Peyer's patch (tissue), 4 donors: ENCODE measurements at regions not wholly inside any gene's neighbourhood (a gene's known extent, or its start where the extent isn't known, plus 50 kb on each side); places are given as distances from the start of the nearest gene placed in this dataset.

ENCODE experiments used
- POLR2A ChIP-seq, 2 donors: fragments of 450-650 bp; IDR thresholded peaks; one replicate each; pipeline ENCODE4 v1.5.1; 2017; ENCODE audit warnings: antibody characterized with exemption in 2 of 2, mild to moderate bottlenecking in 2 of 2, moderate library complexity in 2 of 2
- TF ChIP-seq, protein P1 (sequence below), 6 experiments: fragments of 450-650 bp in 4 of 6; fragments of 200-600 bp in 2 of 6; sonication (generic) in 1 of 6; IDR thresholded peaks; one replicate each; pipeline ENCODE4 v1.5.1; 2017 to 2019; ENCODE audit warnings: antibody characterized with exemption in 6 of 6, mild to moderate bottlenecking in 3 of 6, moderate library complexity in 1 of 6

DNA sequence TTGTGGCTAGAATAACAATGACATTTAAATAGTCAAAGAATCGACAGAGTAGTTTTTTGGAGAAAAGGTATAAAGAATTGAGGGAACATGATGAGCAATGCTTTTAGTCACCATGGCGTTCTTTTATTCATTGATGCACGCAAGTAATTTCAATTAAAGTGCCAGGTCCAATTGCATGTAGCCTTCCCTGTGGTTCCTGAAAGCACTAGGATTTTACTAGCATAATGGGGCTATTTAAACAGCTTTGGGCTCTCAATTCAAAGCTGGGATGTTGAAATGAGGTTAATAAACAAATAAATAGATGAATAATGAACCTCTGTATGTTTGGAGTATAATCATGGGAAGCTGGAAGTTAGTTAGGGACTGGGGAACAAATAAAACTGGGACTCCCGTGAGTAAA, 121.2 kb upstream of the GAP43 start:
- TF ChIP-seq, protein P1, sequence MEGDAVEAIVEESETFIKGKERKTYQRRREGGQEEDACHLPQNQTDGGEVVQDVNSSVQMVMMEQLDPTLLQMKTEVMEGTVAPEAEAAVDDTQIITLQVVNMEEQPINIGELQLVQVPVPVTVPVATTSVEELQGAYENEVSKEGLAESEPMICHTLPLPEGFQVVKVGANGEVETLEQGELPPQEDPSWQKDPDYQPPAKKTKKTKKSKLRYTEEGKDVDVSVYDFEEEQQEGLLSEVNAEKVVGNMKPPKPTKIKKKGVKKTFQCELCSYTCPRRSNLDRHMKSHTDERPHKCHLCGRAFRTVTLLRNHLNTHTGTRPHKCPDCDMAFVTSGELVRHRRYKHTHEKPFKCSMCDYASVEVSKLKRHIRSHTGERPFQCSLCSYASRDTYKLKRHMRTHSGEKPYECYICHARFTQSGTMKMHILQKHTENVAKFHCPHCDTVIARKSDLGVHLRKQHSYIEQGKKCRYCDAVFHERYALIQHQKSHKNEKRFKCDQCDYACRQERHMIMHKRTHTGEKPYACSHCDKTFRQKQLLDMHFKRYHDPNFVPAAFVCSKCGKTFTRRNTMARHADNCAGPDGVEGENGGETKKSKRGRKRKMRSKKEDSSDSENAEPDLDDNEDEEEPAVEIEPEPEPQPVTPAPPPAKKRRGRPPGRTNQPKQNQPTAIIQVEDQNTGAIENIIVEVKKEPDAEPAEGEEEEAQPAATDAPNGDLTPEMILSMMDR (IDR thresholded peaks at IDR 0.05), result no peak
- TF ChIP-seq POLR2A (IDR thresholded peaks at IDR 0.05), result no peak
